Smooth muscle cell (in vitro differentiated cells): ENCODE measurements at regions not wholly inside any gene's neighbourhood (a gene's known extent, or its start where the extent isn't known, plus 50 kb on each side); places are given as distances from the start of the nearest gene placed in this dataset.

Experiments
- DNase-seq: peaks from one replicate; lab custom pipeline; 2025; ENCODE audit not compliant: unreplicated experiment; lab: John Stamatoyannopoulos, UW
- H2AFZ ChIP-seq: fragments of 200-600 bp; sonication (generic); 2 replicates; pipeline ENCODE4 v1.6.0; 2016; ENCODE audit warnings: antibody characterized with exemption, low read depth, mild to moderate bottlenecking
- H3F3A ChIP-seq: fragments of 200-600 bp; sonication (generic); 2 replicates; pipeline ENCODE4 v1.6.0; 2017; ENCODE audit warnings: antibody characterized with exemption, low read depth
- H3K27ac ChIP-seq: fragments of 200-600 bp; sonication (generic); 2 replicates; pipeline ENCODE4 v1.5.1; 2016; ENCODE audit warnings: low read depth, mild to moderate bottlenecking
- H3K27me3 ChIP-seq: fragments of 200-600 bp; sonication (generic); 2 replicates; pipeline ENCODE4 v1.6.1; 2016; ENCODE audit warnings: low read depth, mild to moderate bottlenecking
- H3K36me3 ChIP-seq: fragments of 200-600 bp; sonication (generic); 2 replicates; pipeline ENCODE4 v1.5.1; 2016; ENCODE audit warnings: low read depth
- H3K4me1 ChIP-seq: fragments of 200-600 bp; sonication (generic); 2 replicates; pipeline ENCODE4 v1.5.1; 2016; ENCODE audit warnings: low read depth
- H3K4me2 ChIP-seq: fragments of 200-600 bp; sonication (generic); 2 replicates; pipeline ENCODE4 v1.6.0; 2016; ENCODE audit warnings: mild to moderate bottlenecking
- H3K4me3 ChIP-seq: fragments of 200-600 bp; sonication (generic); 2 replicates; pipeline ENCODE4 v1.5.1; 2016; ENCODE audit warnings: mild to moderate bottlenecking
- H3K79me2 ChIP-seq: fragments of 200-600 bp; sonication (generic); 2 replicates; pipeline ENCODE4 v1.6.0; 2016; ENCODE audit warnings: low read depth, mild to moderate bottlenecking
- H3K9ac ChIP-seq: fragments of 200-600 bp; sonication (generic); 2 replicates; pipeline ENCODE4 v1.6.0; 2016; ENCODE audit warnings: low read depth
- H3K9me3 ChIP-seq: fragments of 200-600 bp; sonication (generic); replicated peaks from 2 replicates; pipeline ENCODE4 v1.5.1; 2016; ENCODE audit warnings: low read depth
- H4K20me1 ChIP-seq: fragments of 200-600 bp; sonication (generic); 2 replicates; pipeline ENCODE4 v1.6.0; 2016; ENCODE audit warnings: low read depth
- CTCF ChIP-seq: fragments of 200-600 bp; sonication (generic); IDR thresholded peaks from 2 replicates; pipeline ENCODE4 v1.5.1; 2017; ENCODE audit warnings: borderline replicate concordance, mild to moderate bottlenecking, antibody characterized with exemption; ENCODE audit not compliant: insufficient read depth, poor library complexity, severe bottlenecking
- WGBS: methylation state at CpG from one replicate; pipeline ENCODE4 v1.1.7; 2016; ENCODE audit warnings: low lambda C conversion rate; 5-methylcytosine and 5-hydroxymethylcytosine counted together

- H3K9ac ChIP-seq = no peak overlapping the region
- H2AFZ ChIP-seq = no peak overlapping the region
- WGBS = 64% methylated on average over 12 of the region's 12 CpGs
- H3F3A ChIP-seq = no peaks in the 10 kb centered on the region
- no peak overlapping the region for H3K4me3 ChIP-seq
- no peak overlapping the region for H3K4me2 ChIP-seq
- no peaks in the 10 kb centered on the region for H4K20me1 ChIP-seq
- H3K9me3 ChIP-seq = no peaks in the 10 kb centered on the region
- DNase-seq = no peak
- no peaks in the 10 kb centered on the region for H3K27me3 ChIP-seq
- no peak for TF ChIP-seq CTCF
- H3K36me3 ChIP-seq = no peaks in the 10 kb centered on the region
- no peaks in the 10 kb centered on the region for H3K4me1 ChIP-seq
- H3K27ac ChIP-seq = no peak overlapping the region
- H3K79me2 ChIP-seq = no peaks in the 10 kb centered on the region
These were observed 74.8 kb upstream of the KIF16B start for GRCh38 chr20:16647875-16648597.

- Histone ChIP-seq H3K36me3 (no peaks in the 10 kb centered on the region), H3K4me3 (no peak overlapping the region), H3K79me2 (no peaks in the 10 kb centered on the region), H4K20me1 (no peaks in the 10 kb centered on the region), H3K27me3 (no peaks in the 10 kb centered on the region), H3K27ac (no peak overlapping the region), H3K9me3 (no peaks in the 10 kb centered on the region), H3K4me2 (no peak overlapping the region), H3K4me1 (no peaks in the 10 kb centered on the region), H2AFZ (no peak overlapping the region), H3F3A (no peaks in the 10 kb centered on the region), H3K9ac (no peak overlapping the region)
- no peak for DNase-seq
- no peak for TF ChIP-seq CTCF
- 92% methylated on average over 2 of the region's 2 CpGs for WGBS
These were observed 68.3 kb upstream of the KIF16B start for GRCh38 chr20:16641511-16642023.

GRCh38 chr20:16639027-16639941 lies 66.0 kb upstream of the KIF16B start:
- Histone ChIP-seq H3F3A (no peaks in the 10 kb centered on the region), H3K9ac (no peak overlapping the region), H3K36me3 (no peaks in the 10 kb centered on the region), H2AFZ (no peak overlapping the region), H3K4me2 (no peak overlapping the region), H3K9me3 (no peaks in the 10 kb centered on the region), H4K20me1 (no peaks in the 10 kb centered on the region), H3K4me1 (no peaks in the 10 kb centered on the region), H3K79me2 (no peaks in the 10 kb centered on the region), H3K27ac (no peak overlapping the region), H3K4me3 (no peak overlapping the region), H3K27me3 (no peaks in the 10 kb centered on the region)
- DNase-seq = no peak
- no peak for TF ChIP-seq CTCF
- 71% methylated on average over 11 of the region's 11 CpGs for WGBS
